ENCODE measurements at regions not wholly inside any gene's neighbourhood (a gene's known extent, or its start where the extent isn't known, plus 50 kb on each side); places are given as distances from the start of the nearest gene placed in this dataset.

- Histone ChIP-seq H3K27ac (ENCODE audit: poor library complexity, severe bottlenecking) (no peak overlapping the region), H3K4me1 (ENCODE audit: insufficient read depth, poor library complexity, severe bottlenecking) (no peaks in the 10 kb centered on the region), H3K9me3 (ENCODE audit: severe bottlenecking) (no peaks in the 10 kb centered on the region), H3K27me3 (ENCODE audit: insufficient read depth, poor library complexity, severe bottlenecking) (no peaks in the 10 kb centered on the region), H3K4me3 (ENCODE audit: severe bottlenecking) (no peak overlapping the region), H3K36me3 (ENCODE audit: low read depth) (no peaks in the 10 kb centered on the region)
- no peak for ATAC-seq (ENCODE audit: low read depth)
- DNase-seq (ENCODE audit: low spot score) = no peak
- TF ChIP-seq CTCF (IDR thresholded peaks at IDR 0.05; ENCODE audit: poor library complexity, severe bottlenecking) = no peak
These were observed 1376.3 kb upstream of the SLC10A2 start for GRCh38 chr13:104442536-104442935.

GRCh38 chr13:104436555-104436954, 1370.3 kb upstream of the SLC10A2 start:
- no peaks in the 10 kb centered on the region for H3K9me3 ChIP-seq (ENCODE audit: severe bottlenecking)
- ATAC-seq (ENCODE audit: low read depth) (no peak), DNase-seq (ENCODE audit: low spot score) (no peak)
- H3K27me3 ChIP-seq (ENCODE audit: insufficient read depth, poor library complexity, severe bottlenecking) = no peaks in the 10 kb centered on the region
- H3K4me3 ChIP-seq (ENCODE audit: severe bottlenecking) = no peak overlapping the region
- H3K36me3 ChIP-seq (ENCODE audit: low read depth) = no peaks in the 10 kb centered on the region
- TF ChIP-seq CTCF (IDR thresholded peaks at IDR 0.05; ENCODE audit: poor library complexity, severe bottlenecking) = no peak
- no peak overlapping the region for H3K27ac ChIP-seq (ENCODE audit: poor library complexity, severe bottlenecking)
- no peaks in the 10 kb centered on the region for H3K4me1 ChIP-seq (ENCODE audit: insufficient read depth, poor library complexity, severe bottlenecking)

- ATAC-seq (ENCODE audit: low read depth) = no peak
- Histone ChIP-seq H3K4me1 (ENCODE audit: insufficient read depth, poor library complexity, severe bottlenecking) (no peaks in the 10 kb centered on the region), H3K27me3 (ENCODE audit: insufficient read depth, poor library complexity, severe bottlenecking) (no peaks in the 10 kb centered on the region), H3K9me3 (ENCODE audit: severe bottlenecking) (no peaks in the 10 kb centered on the region), H3K4me3 (ENCODE audit: severe bottlenecking) (no peak overlapping the region), H3K36me3 (ENCODE audit: low read depth) (no peaks in the 10 kb centered on the region), H3K27ac (ENCODE audit: poor library complexity, severe bottlenecking) (no peak overlapping the region)
- no peak for TF ChIP-seq CTCF (IDR thresholded peaks at IDR 0.05; ENCODE audit: poor library complexity, severe bottlenecking)
- no peak for DNase-seq (ENCODE audit: low spot score)
These were observed 1365.7 kb upstream of the SLC10A2 start for GRCh38 chr13:104431895-104432294.

GRCh38 chr13:104426435-104426834, 1360.2 kb upstream of the SLC10A2 start:
- Histone ChIP-seq H3K9me3 (ENCODE audit: severe bottlenecking) (no peaks in the 10 kb centered on the region), H3K27ac (ENCODE audit: poor library complexity, severe bottlenecking) (no peak overlapping the region), H3K27me3 (ENCODE audit: insufficient read depth, poor library complexity, severe bottlenecking) (no peaks in the 10 kb centered on the region), H3K36me3 (ENCODE audit: low read depth) (no peaks in the 10 kb centered on the region), H3K4me3 (ENCODE audit: severe bottlenecking) (no peak overlapping the region), H3K4me1 (ENCODE audit: insufficient read depth, poor library complexity, severe bottlenecking) (no peaks in the 10 kb centered on the region)
- TF ChIP-seq CTCF (IDR thresholded peaks at IDR 0.05; ENCODE audit: poor library complexity, severe bottlenecking) = no peak
- no peak for ATAC-seq (ENCODE audit: low read depth)
- no peak for DNase-seq (ENCODE audit: low spot score)

- Histone ChIP-seq H3K36me3 (ENCODE audit: low read depth) (no peaks in the 10 kb centered on the region), H3K4me1 (ENCODE audit: insufficient read depth, poor library complexity, severe bottlenecking) (no peaks in the 10 kb centered on the region), H3K9me3 (ENCODE audit: severe bottlenecking) (no peaks in the 10 kb centered on the region), H3K4me3 (ENCODE audit: severe bottlenecking) (no peak overlapping the region), H3K27ac (ENCODE audit: poor library complexity, severe bottlenecking) (no peak overlapping the region), H3K27me3 (ENCODE audit: insufficient read depth, poor library complexity, severe bottlenecking) (no peaks in the 10 kb centered on the region)
- DNase-seq (ENCODE audit: low spot score) (no peak), ATAC-seq (ENCODE audit: low read depth) (no peak)
- TF ChIP-seq CTCF (IDR thresholded peaks at IDR 0.05; ENCODE audit: poor library complexity, severe bottlenecking) = no peak
These were observed 1356.5 kb upstream of the SLC10A2 start for GRCh38 chr13:104422668-104423067.

Data from RWPE2 (cell line).